ENCODE measurements at regions not wholly inside any gene's neighbourhood (a gene's known extent, or its start where the extent isn't known, plus 50 kb on each side); places are given as distances from the start of the nearest gene placed in this dataset.

GRCh38 chr2:173854141-173854540, 111.0 kb downstream of the SP3 start:
- CTCF ChIA-PET, result no interaction called here
- H3K9me3 Mint-ChIP-seq, result no peaks in the 10 kb centered on the region
- POLR2A ChIA-PET, result no interaction called here

GRCh38 chr2:173854840-173855239, 110.3 kb downstream of the SP3 start:
- Mint-ChIP-seq H3K9me3 (no peaks in the 10 kb centered on the region), H3K27ac (no peak overlapping the region), H3K36me3 (ENCODE audit: low read depth) (no peaks in the 10 kb centered on the region), H3K4me3 (no peak overlapping the region), H3K4me1 (peaks cover 11% of the 10 kb centered on the region), H3K27me3 (peaks cover 6% of the 10 kb centered on the region)
- DNase-seq, result no peak
- ChIA-PET POLR2A (no interaction called here), CTCF (no interaction called here)

More at GRCh38 chr2:173854141-173854540, 111.0 kb downstream of the SP3 start:
- Mint-ChIP-seq H3K4me1 (peaks cover 6% of the 10 kb centered on the region), H3K27ac (no peak overlapping the region), H3K4me3 (no peak overlapping the region), H3K36me3 (ENCODE audit: low read depth) (no peaks in the 10 kb centered on the region), H3K27me3 (peaks cover 12% of the 10 kb centered on the region)
- no peak for DNase-seq

GRCh38 chr2:173855661-173856060, 109.5 kb downstream of the SP3 start:
- DNase-seq, result no peak
- H3K9me3 Mint-ChIP-seq, result no peaks in the 10 kb centered on the region
- H3K36me3 Mint-ChIP-seq (ENCODE audit: low read depth), result no peaks in the 10 kb centered on the region
- no peak overlapping the region for H3K4me3 Mint-ChIP-seq
- ChIA-PET POLR2A (no interaction called here), CTCF (no interaction called here)
- H3K27ac Mint-ChIP-seq, result no peak overlapping the region
- peaks cover 6% of the 10 kb centered on the region for H3K27me3 Mint-ChIP-seq
- H3K4me1 Mint-ChIP-seq, result peaks cover 16% of the 10 kb centered on the region

Data from activated CD4-positive, alpha-beta T cell treated with anti-CD3 and anti-CD28 coated beads, Interleukin-2, amount 10 ng/mL, durations not matched to agents 7 days and 5 days (primary cell).